ENCODE measurements at regions not wholly inside any gene's neighbourhood (a gene's known extent, or its start where the extent isn't known, plus 50 kb on each side); places are given as distances from the start of the nearest gene placed in this dataset.

DNA sequence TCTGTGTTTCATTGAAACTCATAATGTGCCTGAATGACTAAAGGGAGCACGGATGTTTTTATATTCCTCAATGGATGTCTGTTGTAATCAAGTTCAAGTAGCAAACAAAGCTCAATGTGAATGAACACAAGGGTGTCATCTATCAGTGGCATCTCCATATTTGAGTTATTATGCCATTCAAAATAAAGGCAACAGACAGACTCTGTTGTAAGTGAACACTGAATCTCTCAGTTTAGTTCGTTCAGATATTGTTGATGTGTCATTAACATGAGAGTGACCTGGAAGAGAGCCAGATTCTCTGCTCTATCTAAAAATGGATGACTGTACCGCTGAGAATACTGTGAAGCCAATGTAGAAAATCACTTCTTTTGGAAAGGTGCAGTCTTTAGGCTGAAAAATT, 118.7 kb downstream of the NUP35 start:
- intact Hi-C loops (cut with micrococcal nuclease): no loop called here
- CTCF ChIA-PET: no interaction called here
- no TSS peak for BruUV-seq (replicated peaks)
- Histone ChIP-seq H3K9me2 (ENCODE audit: insufficient read depth) (no peaks in the 10 kb centered on the region), H3K4me2 (ENCODE audit: low read length) (no peak overlapping the region), H3K9me3 (ENCODE audit: control insufficient read depth in 1 of 2, insufficient read depth in 1 of 2, low read depth in 1 of 2, low read length in 2 of 2) (no peaks in the 10 kb centered on the region), H2AFZ (ENCODE audit: low read depth, low read length, poor library complexity, severe bottlenecking) (no peak overlapping the region), H3K79me2 (ENCODE audit: insufficient read depth, low read length) (no peaks in the 10 kb centered on the region), H3K36me3 (ENCODE audit: control insufficient read depth in 1 of 2, insufficient read depth in 2 of 2, low read length in 2 of 2) (no peaks in the 10 kb centered on the region), H3K9ac (ENCODE audit: low read length) (no peak overlapping the region), H3K4me3 (replicated peaks in 1 of 2; ENCODE audit: low read depth in 1 of 2, low read length in 2 of 2) (no peak overlapping the region), H3K4me1 (ENCODE audit: control insufficient read depth in 1 of 2, insufficient read depth in 2 of 2, low read length in 2 of 2) (no peaks in the 10 kb centered on the region), H3K27ac (ENCODE audit: low read depth, low read length) (no peak overlapping the region), H3K27me3 (ENCODE audit: insufficient read depth, low read length) (no peaks in the 10 kb centered on the region), H4K20me1 (ENCODE audit: insufficient read depth) (no peaks in the 10 kb centered on the region)
- DNase-seq (ENCODE audit: low read depth, low spot score): no peak
- ATAC-seq: no peak
- RAD21 ChIA-PET (ENCODE audit: low non-redundant PET in 1 of 2, low total read pairs in 2 of 2, uncharacterized antibody in 2 of 2, unreplicated experiment in 2 of 2): no interaction called here
- no peak for TF ChIP-seq CEBPB (IDR thresholded peaks at IDR 0.05; ENCODE audit: low read depth)
- POLR2A ChIA-PET: no interaction called here

- ChIA-PET CTCF (no interaction called here), RAD21 (ENCODE audit: low non-redundant PET in 1 of 2, low total read pairs in 2 of 2, uncharacterized antibody in 2 of 2, unreplicated experiment in 2 of 2) (no interaction called here), POLR2A (no interaction called here)
- Histone ChIP-seq H3K79me2 (ENCODE audit: insufficient read depth, low read length) (no peaks in the 10 kb centered on the region), H3K4me2 (ENCODE audit: low read length) (no peak overlapping the region), H3K27me3 (ENCODE audit: insufficient read depth, low read length) (no peaks in the 10 kb centered on the region), H3K36me3 (ENCODE audit: control insufficient read depth in 1 of 2, insufficient read depth in 2 of 2, low read length in 2 of 2) (no peaks in the 10 kb centered on the region), H3K9me2 (ENCODE audit: insufficient read depth) (no peaks in the 10 kb centered on the region), H3K9ac (ENCODE audit: low read length) (no peak overlapping the region), H3K9me3 (ENCODE audit: control insufficient read depth in 1 of 2, insufficient read depth in 1 of 2, low read depth in 1 of 2, low read length in 2 of 2) (no peaks in the 10 kb centered on the region), H2AFZ (ENCODE audit: low read depth, low read length, poor library complexity, severe bottlenecking) (no peak overlapping the region), H3K27ac (ENCODE audit: low read depth, low read length) (no peak overlapping the region), H3K4me1 (ENCODE audit: control insufficient read depth in 1 of 2, insufficient read depth in 2 of 2, low read length in 2 of 2) (no peaks in the 10 kb centered on the region), H4K20me1 (ENCODE audit: insufficient read depth) (no peaks in the 10 kb centered on the region), H3K4me3 (replicated peaks in 1 of 2; ENCODE audit: low read depth in 1 of 2, low read length in 2 of 2) (no peak overlapping the region)
- DNase-seq (ENCODE audit: low read depth, low spot score) (no peak), ATAC-seq (no peak)
- intact Hi-C loops (cut with micrococcal nuclease): no loop called here
- BruUV-seq (replicated peaks): no TSS peak
- TF ChIP-seq CBX3 (IDR thresholded peaks at IDR 0.05; ENCODE audit: low read depth) (no peak), POLR2A (IDR thresholded peaks at IDR 0.05; ENCODE audit: borderline replicate concordance, extremely low read depth, insufficient read depth, insufficient read length) (no peak), ELF1 (IDR thresholded peaks at IDR 0.05; ENCODE audit: borderline replicate concordance, low read depth) (no peak), EZH2phosphoT487 (IDR thresholded peaks at IDR 0.05; ENCODE audit: borderline replicate concordance) (no peak), TCF7L2 (IDR thresholded peaks at IDR 0.05; ENCODE audit: borderline replicate concordance, extremely low read depth, insufficient read depth, insufficient read length) (no peak), YY1 (IDR thresholded peaks at IDR 0.05; ENCODE audit: extremely low read depth, insufficient replicate concordance, low read depth, low read length) (no peak), CEBPB (IDR thresholded peaks at IDR 0.05; ENCODE audit: low read depth) (no peak), REST (IDR thresholded peaks at IDR 0.05; ENCODE audit: low read depth) (no peak), SIN3A (IDR thresholded peaks at IDR 0.05; ENCODE audit: low read depth) (no peak), EZH2 (IDR thresholded peaks at IDR 0.05) (no peak), SRF (IDR thresholded peaks at IDR 0.05; ENCODE audit: low read depth) (no peak), JUND (IDR thresholded peaks at IDR 0.05) (no peak), ZFX (IDR thresholded peaks at IDR 0.05) (no peak), SP1 (IDR thresholded peaks at IDR 0.05; ENCODE audit: low read depth) (no peak)
- TF ChIP-seq, protein P1, sequence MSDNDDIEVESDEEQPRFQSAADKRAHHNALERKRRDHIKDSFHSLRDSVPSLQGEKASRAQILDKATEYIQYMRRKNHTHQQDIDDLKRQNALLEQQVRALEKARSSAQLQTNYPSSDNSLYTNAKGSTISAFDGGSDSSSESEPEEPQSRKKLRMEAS (IDR thresholded peaks at IDR 0.05): no peak
- TF ChIP-seq, protein P2, sequence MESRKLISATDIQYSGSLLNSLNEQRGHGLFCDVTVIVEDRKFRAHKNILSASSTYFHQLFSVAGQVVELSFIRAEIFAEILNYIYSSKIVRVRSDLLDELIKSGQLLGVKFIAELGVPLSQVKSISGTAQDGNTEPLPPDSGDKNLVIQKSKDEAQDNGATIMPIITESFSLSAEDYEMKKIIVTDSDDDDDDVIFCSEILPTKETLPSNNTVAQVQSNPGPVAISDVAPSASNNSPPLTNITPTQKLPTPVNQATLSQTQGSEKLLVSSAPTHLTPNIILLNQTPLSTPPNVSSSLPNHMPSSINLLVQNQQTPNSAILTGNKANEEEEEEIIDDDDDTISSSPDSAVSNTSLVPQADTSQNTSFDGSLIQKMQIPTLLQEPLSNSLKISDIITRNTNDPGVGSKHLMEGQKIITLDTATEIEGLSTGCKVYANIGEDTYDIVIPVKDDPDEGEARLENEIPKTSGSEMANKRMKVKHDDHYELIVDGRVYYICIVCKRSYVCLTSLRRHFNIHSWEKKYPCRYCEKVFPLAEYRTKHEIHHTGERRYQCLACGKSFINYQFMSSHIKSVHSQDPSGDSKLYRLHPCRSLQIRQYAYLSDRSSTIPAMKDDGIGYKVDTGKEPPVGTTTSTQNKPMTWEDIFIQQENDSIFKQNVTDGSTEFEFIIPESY (IDR thresholded peaks at IDR 0.05; ENCODE audit: extremely low read depth, insufficient replicate concordance, low read length): no peak
- TF ChIP-seq, protein P3, sequence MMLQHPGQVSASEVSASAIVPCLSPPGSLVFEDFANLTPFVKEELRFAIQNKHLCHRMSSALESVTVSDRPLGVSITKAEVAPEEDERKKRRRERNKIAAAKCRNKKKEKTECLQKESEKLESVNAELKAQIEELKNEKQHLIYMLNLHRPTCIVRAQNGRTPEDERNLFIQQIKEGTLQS (IDR thresholded peaks at IDR 0.05): no peak
These were observed 119.5 kb downstream of the NUP35 start for GRCh38 chr2:183243758-183244157.
